Ecto neural progenitor cell (in vitro differentiated cells): ENCODE measurements at regions not wholly inside any gene's neighbourhood (a gene's known extent, or its start where the extent isn't known, plus 50 kb on each side); places are given as distances from the start of the nearest gene placed in this dataset.

Experiments used
- DNase-seq: peaks from one replicate; pipeline ENCODE4 v3.0.0-alpha.2; 2018; ENCODE audit warnings: low spot score

DNA sequence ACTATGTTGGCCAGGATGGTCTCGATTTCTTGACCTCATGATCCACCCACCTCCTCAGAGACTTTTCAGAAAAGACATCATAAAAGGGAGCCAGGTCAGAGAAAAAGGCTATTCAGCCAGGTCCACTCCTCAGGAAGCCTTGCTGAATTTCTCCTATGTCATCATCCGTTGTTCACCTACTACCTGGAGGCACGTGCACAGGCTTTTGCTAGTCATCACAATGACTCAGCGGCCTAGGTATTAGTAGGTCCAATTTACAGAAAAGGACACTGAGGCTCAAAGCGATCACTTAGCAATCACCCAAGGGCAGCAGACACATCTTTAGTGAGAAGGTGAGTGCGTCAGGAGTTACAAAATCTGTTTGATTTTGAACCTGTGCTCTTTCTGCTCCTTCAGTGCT is 72.3 kb upstream of the RAD23B start:
- no peak for DNase-seq

GRCh38 chr9:107211284-107211923 is 71.7 kb upstream of the RAD23B start:
- DNase-seq = no peak

DNA sequence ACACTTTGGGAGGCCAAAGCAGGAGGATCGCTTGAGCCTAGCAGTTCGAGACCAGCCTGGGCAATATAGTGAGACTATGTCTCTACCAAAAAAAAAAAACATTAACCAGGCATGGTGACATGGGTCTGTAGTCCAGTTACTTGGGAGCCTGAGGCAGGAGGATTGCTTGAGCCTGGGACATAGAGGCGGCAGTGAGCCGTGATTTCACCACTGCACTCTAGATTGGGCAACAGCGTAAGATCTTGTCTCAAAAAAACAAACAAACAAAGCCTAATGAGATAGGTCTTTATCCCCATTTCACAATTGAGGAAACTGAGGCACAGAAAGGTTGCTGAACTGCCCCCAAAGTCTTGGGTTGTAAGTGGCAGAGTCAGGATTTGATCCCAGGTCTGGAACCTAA is 70.5 kb upstream of the RAD23B start:
- no peak for DNase-seq

DNA sequence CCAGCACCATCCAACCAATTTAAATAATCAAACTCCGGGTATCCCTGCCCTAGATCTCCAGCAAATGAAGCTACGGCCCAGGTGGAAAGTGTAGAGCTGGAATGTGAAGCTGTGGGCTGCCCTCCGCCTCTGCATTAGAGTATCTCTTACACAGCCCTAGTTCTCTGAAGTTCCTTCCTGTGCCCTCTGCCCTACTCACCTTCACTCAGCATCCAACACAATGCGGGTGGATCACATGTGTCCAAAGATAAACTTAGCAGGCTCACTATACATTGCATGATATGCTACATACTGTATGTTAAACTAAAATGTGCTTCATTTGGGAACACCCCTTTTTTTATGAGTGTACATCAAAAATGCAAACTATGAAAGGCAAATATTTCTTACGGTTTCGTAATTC is 70.0 kb upstream of the RAD23B start:
- DNase-seq = no peak

DNA sequence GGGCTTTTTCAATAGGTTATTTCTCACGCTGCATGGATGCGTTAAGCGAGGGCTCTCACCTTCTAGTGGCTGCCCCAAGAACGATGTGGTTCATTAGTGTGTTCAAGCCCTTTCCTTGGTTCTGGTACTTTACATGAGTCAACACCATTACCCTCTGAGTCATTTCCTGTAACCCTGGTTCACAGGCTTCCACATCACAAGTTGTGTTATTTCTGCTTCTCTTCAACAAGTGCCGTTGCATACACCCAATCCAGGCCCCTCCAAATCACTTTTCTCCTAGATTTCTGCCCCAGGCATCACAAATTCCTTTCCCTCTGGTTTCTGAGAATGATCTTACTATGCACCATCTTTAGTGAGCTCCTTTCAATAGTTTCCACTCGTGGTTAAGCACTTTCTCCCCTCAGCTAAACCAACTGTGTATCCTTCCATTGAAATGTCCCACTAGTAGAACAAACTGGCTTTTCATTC is 69.5 kb upstream of the RAD23B start:
- DNase-seq = no peak

DNA sequence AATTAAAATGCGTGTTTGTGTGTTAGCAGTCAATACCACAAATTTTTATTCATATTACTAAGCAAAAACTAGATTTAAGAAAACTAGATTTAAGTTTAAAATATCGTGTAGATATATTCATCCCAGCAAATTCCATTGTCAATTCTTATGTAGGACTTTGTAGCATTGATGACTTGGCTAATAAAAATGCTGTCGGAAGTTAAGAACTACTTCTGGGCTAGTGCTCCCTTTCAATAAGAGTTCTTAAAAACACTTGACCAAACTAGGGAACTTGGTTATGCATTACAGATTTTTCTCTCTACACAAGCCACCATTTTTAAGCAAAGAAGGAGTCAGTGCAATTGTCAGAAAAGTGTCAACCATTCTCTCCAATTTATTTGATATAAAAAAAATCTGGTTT is 68.7 kb upstream of the RAD23B start:
- no peak for DNase-seq

- DNase-seq = no peak
These were observed 68.2 kb upstream of the RAD23B start for GRCh38 chr9:107214915-107215314.

GRCh38 chr9:107215381-107215780 is 67.7 kb upstream of the RAD23B start:
- no peak for DNase-seq

- no peak for DNase-seq
These were observed 66.8 kb upstream of the RAD23B start for GRCh38 chr9:107216329-107216728.

GRCh38 chr9:107218829-107219485 is 64.1 kb upstream of the RAD23B start:
- no peak for DNase-seq

- DNase-seq = no peak
These were observed 63.5 kb upstream of the RAD23B start for GRCh38 chr9:107219486-107220077.

DNA sequence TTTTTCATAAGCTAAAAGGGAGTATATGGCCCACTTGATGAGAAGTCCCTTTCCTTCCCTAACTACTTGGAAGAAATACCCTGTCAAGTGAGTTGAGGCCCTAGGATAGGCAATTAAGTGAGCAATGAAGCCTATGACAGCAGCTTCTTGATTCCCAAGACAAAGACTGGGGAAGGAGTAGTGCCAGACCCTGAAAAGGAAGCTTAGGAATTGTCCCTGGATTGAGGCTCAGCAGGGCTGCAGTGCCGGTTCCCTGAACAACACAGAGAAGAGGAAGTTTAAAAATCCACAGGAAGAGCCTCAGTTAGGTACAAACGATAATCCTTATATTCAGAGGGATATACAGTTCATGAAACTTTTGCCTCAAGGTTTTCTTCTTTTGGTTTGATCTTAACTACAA is 61.8 kb upstream of the RAD23B start:
- DNase-seq = peak; percentile 46

GRCh38 chr9:107222020-107222522 is 61.0 kb upstream of the RAD23B start:
- DNase-seq = no peak

DNA sequence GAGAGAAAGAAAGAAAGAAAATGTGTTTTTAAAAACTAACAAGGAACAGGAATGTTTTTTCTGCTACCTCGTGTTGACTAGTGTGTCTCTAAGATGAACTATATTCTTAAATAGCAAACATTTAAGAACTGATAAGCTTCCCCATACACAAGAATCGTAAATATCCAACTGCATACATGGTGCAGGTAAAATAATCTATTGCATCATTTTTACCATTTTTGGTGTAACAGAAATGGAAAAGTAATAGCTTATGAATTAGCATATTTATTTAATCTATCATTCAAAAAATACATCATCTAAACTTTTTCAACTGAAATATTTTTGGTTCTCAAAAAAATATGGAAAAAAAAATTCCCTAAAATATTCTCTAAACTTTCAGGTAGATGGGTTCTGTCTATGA is 59.7 kb upstream of the RAD23B start:
- DNase-seq = no peak

GRCh38 chr9:107224252-107224651 is 58.8 kb upstream of the RAD23B start:
- no peak for DNase-seq

- no peak for DNase-seq
These were observed 56.7 kb upstream of the RAD23B start for GRCh38 chr9:107226421-107226820.

DNA sequence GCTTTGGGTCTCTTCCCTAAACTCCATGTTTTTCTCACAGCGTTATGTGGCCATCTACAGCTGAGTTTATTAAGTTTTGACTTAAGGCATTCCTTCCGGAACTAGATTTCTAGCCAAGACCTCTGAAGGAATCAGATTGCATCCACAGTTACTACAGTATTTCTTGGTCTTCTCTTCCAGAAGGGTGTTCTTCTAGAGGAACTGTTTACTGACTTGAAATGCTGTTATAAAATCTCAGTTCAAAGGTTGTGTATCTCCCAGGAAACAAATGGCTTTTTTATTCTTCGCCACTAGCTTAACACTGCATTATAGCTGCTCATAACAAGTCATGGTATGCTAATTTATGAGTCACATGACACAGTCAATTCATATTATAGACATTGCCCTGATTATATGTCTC is 55.3 kb upstream of the RAD23B start:
- no peak for DNase-seq

DNA sequence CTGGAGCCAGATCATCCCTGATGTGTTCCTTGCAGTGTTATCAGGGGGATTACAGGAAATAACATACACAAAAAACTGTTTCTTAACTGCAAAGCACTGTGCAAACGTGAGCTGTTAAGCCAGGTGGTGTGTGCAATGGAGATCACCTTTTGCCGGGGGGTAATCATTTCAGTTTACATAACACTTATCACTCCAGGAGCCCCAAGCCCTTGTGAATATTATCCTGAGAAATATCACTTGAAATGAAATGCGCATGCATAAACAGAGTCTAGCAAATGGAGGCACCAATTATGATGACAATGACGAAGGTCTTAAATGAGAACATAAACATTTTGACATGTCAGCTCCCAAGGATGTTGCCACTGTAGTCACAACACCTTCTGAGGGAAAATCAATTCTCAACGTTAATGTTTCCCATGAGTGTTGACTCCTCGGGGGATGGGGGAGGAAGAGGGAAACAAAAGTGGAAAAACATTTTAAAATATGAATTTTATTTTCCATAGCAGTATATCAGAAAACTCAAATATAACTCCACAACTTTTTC is 54.5 kb upstream of the RAD23B start:
- no peak for DNase-seq

GRCh38 chr9:107229241-107229741 is 53.8 kb upstream of the RAD23B start:
- DNase-seq = no peak
